Smooth muscle cell (in vitro differentiated cells): ENCODE measurements at regions not wholly inside any gene's neighbourhood (a gene's known extent, or its start where the extent isn't known, plus 50 kb on each side); places are given as distances from the start of the nearest gene placed in this dataset.
"Not testable (repeated sequence)": the region's sequence is repeated elsewhere in the genome, so short reads cannot be mapped to it uniquely, and the experiment has no call there.

ENCODE experiments used
- DNase-seq: peaks from one replicate; lab custom pipeline; 2025; ENCODE audit not compliant: unreplicated experiment; lab: John Stamatoyannopoulos, UW
- H2AFZ ChIP-seq: fragments of 200-600 bp; sonication (generic); 2 replicates; pipeline ENCODE4 v1.6.0; 2016; ENCODE audit warnings: antibody characterized with exemption, low read depth, mild to moderate bottlenecking
- H3F3A ChIP-seq: fragments of 200-600 bp; sonication (generic); 2 replicates; pipeline ENCODE4 v1.6.0; 2017; ENCODE audit warnings: antibody characterized with exemption, low read depth
- H3K27ac ChIP-seq: fragments of 200-600 bp; sonication (generic); 2 replicates; pipeline ENCODE4 v1.5.1; 2016; ENCODE audit warnings: low read depth, mild to moderate bottlenecking
- H3K27me3 ChIP-seq: fragments of 200-600 bp; sonication (generic); 2 replicates; pipeline ENCODE4 v1.6.1; 2016; ENCODE audit warnings: low read depth, mild to moderate bottlenecking
- H3K36me3 ChIP-seq: fragments of 200-600 bp; sonication (generic); 2 replicates; pipeline ENCODE4 v1.5.1; 2016; ENCODE audit warnings: low read depth
- H3K4me1 ChIP-seq: fragments of 200-600 bp; sonication (generic); 2 replicates; pipeline ENCODE4 v1.5.1; 2016; ENCODE audit warnings: low read depth
- H3K4me2 ChIP-seq: fragments of 200-600 bp; sonication (generic); 2 replicates; pipeline ENCODE4 v1.6.0; 2016; ENCODE audit warnings: mild to moderate bottlenecking
- H3K4me3 ChIP-seq: fragments of 200-600 bp; sonication (generic); 2 replicates; pipeline ENCODE4 v1.5.1; 2016; ENCODE audit warnings: mild to moderate bottlenecking
- H3K79me2 ChIP-seq: fragments of 200-600 bp; sonication (generic); 2 replicates; pipeline ENCODE4 v1.6.0; 2016; ENCODE audit warnings: low read depth, mild to moderate bottlenecking
- H3K9ac ChIP-seq: fragments of 200-600 bp; sonication (generic); 2 replicates; pipeline ENCODE4 v1.6.0; 2016; ENCODE audit warnings: low read depth
- H3K9me3 ChIP-seq: fragments of 200-600 bp; sonication (generic); replicated peaks from 2 replicates; pipeline ENCODE4 v1.5.1; 2016; ENCODE audit warnings: low read depth
- H4K20me1 ChIP-seq: fragments of 200-600 bp; sonication (generic); 2 replicates; pipeline ENCODE4 v1.6.0; 2016; ENCODE audit warnings: low read depth
- CTCF ChIP-seq: fragments of 200-600 bp; sonication (generic); IDR thresholded peaks from 2 replicates; pipeline ENCODE4 v1.5.1; 2017; ENCODE audit warnings: borderline replicate concordance, mild to moderate bottlenecking, antibody characterized with exemption; ENCODE audit not compliant: insufficient read depth, poor library complexity, severe bottlenecking
- WGBS: methylation state at CpG from one replicate; pipeline ENCODE4 v1.1.7; 2016; ENCODE audit warnings: low lambda C conversion rate; 5-methylcytosine and 5-hydroxymethylcytosine counted together

- WGBS = 70% methylated on average over 9 of the region's 9 CpGs
- no peak for TF ChIP-seq CTCF
- no peaks in the 10 kb centered on the region for H3K36me3 ChIP-seq
- no peak for DNase-seq
- H4K20me1 ChIP-seq = no peaks in the 10 kb centered on the region
- no peaks in the 10 kb centered on the region for H3K9me3 ChIP-seq
- H3K79me2 ChIP-seq = no peaks in the 10 kb centered on the region
- H3K27me3 ChIP-seq = no peaks in the 10 kb centered on the region
- H3K9ac ChIP-seq = no peak overlapping the region
- no peaks in the 10 kb centered on the region for H3F3A ChIP-seq
- no peak overlapping the region for H2AFZ ChIP-seq
- H3K4me2 ChIP-seq = no peak overlapping the region
- no peaks in the 10 kb centered on the region for H3K4me1 ChIP-seq
- H3K4me3 ChIP-seq = no peak overlapping the region
- no peak overlapping the region for H3K27ac ChIP-seq
These were observed 453.1 kb downstream of the TMEM121 start for GRCh38 chr14:105979446-105979845.

- Histone ChIP-seq H3K4me3 (no peak overlapping the region), H3K79me2 (no peaks in the 10 kb centered on the region), H2AFZ (no peak overlapping the region), H3K36me3 (no peaks in the 10 kb centered on the region), H3K9ac (no peak overlapping the region), H3K4me1 (no peaks in the 10 kb centered on the region), H3F3A (no peaks in the 10 kb centered on the region), H3K9me3 (no peaks in the 10 kb centered on the region), H4K20me1 (no peaks in the 10 kb centered on the region), H3K27ac (no peak overlapping the region), H3K27me3 (no peaks in the 10 kb centered on the region), H3K4me2 (no peak overlapping the region)
- TF ChIP-seq CTCF = no peak
- DNase-seq = no peak
- WGBS = 65% methylated on average over 10 of the region's 10 CpGs
These were observed 453.8 kb downstream of the TMEM121 start for GRCh38 chr14:105980224-105980623.

- H3K36me3 ChIP-seq, H3K27me3 ChIP-seq, H2AFZ ChIP-seq, H3K9me3 ChIP-seq, H3K4me2 ChIP-seq, H3F3A ChIP-seq, H3K4me1 ChIP-seq, H3K79me2 ChIP-seq, H3K9ac ChIP-seq, DNase-seq, H3K4me3 ChIP-seq, H4K20me1 ChIP-seq, H3K27ac ChIP-seq: not testable (repeated sequence)
- WGBS = 65% methylated on average over 8 of the region's 8 CpGs
These were observed 455.3 kb downstream of the TMEM121 start for GRCh38 chr14:105981517-105982302.

GRCh38 chr14:105982664-105983063, 456.3 kb downstream of the TMEM121 start:
- H3K36me3 ChIP-seq = no peaks in the 10 kb centered on the region
- no peak for DNase-seq
- peaks cover 1% of the 10 kb centered on the region for H3K9me3 ChIP-seq
- H3K4me3 ChIP-seq = no peak overlapping the region
- TF ChIP-seq CTCF = no peak
- WGBS = 71% methylated on average over 8 of the region's 8 CpGs
- no peaks in the 10 kb centered on the region for H3F3A ChIP-seq
- no peaks in the 10 kb centered on the region for H3K27me3 ChIP-seq
- H3K4me1 ChIP-seq = no peaks in the 10 kb centered on the region
- no peaks in the 10 kb centered on the region for H4K20me1 ChIP-seq
- H2AFZ ChIP-seq = no peak overlapping the region
- no peaks in the 10 kb centered on the region for H3K79me2 ChIP-seq
- no peak overlapping the region for H3K27ac ChIP-seq
- no peak overlapping the region for H3K4me2 ChIP-seq
- no peak overlapping the region for H3K9ac ChIP-seq
